Epithelial cell of esophagus (primary cell): ENCODE measurements at regions not wholly inside any gene's neighbourhood (a gene's known extent, or its start where the extent isn't known, plus 50 kb on each side); places are given as distances from the start of the nearest gene placed in this dataset.

Experiments
- DNase-seq: peaks from one replicate; pipeline ENCODE4 v3.0.0; 2010; ENCODE audit warnings: low read depth
- H3K4me3 ChIP-seq: 2 replicates; pipeline ENCODE4 v1.5.1; 2011; ENCODE audit warnings: mild to moderate bottlenecking, low read length, control low read depth
- TF ChIP-seq, protein P1 (sequence below): IDR thresholded peaks from 2 replicates; pipeline ENCODE4 v1.5.1; 2011; ENCODE audit warnings: low read depth, mild to moderate bottlenecking, low read length, control low read depth, inconsistent platforms; ENCODE audit not compliant: insufficient read depth; ENCODE audit errors: missing control alignments

DNA sequence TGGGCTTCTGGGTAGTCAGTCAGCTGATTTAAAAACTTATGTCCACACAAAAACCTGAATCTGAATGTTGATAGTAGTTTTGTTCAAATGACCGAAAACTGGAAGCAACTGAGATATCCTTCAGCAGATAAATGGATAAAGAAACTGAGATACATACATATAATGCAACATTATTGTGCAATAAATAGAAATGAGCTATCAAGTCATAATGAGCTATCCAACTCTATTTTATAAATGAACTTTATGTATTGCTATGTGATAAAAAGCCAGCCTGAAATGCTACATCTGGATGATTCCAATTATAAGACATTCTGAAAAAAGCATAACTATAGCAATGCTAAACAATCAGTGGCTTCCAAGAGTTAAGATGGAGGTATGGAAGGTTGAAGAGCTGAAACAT, 748.7 kb downstream of the TNS3 start:
- no peak overlapping the region for H3K4me3 ChIP-seq
- DNase-seq: no peak
- TF ChIP-seq, protein P1, sequence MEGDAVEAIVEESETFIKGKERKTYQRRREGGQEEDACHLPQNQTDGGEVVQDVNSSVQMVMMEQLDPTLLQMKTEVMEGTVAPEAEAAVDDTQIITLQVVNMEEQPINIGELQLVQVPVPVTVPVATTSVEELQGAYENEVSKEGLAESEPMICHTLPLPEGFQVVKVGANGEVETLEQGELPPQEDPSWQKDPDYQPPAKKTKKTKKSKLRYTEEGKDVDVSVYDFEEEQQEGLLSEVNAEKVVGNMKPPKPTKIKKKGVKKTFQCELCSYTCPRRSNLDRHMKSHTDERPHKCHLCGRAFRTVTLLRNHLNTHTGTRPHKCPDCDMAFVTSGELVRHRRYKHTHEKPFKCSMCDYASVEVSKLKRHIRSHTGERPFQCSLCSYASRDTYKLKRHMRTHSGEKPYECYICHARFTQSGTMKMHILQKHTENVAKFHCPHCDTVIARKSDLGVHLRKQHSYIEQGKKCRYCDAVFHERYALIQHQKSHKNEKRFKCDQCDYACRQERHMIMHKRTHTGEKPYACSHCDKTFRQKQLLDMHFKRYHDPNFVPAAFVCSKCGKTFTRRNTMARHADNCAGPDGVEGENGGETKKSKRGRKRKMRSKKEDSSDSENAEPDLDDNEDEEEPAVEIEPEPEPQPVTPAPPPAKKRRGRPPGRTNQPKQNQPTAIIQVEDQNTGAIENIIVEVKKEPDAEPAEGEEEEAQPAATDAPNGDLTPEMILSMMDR: no peak

DNA sequence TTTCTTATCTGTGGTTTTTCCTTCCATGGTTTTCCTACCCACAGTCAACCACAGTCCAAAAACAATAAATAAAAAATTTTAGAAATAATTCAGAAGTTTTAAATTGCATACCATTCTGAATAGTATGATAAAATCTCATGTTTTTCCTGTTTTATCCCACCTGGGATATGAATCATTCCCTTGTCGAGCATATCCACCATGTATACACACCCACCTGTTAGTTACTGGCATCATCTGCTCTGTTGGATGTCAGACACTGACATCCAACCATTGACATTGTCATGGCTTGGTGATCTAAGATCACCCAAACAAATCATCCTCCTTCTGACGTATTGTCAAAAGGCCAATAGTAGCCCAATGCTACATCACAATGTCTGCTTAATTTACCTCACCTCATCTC, 749.8 kb downstream of the TNS3 start:
- no peak overlapping the region for H3K4me3 ChIP-seq
- DNase-seq: no peak
- TF ChIP-seq, protein P1: no peak

DNA sequence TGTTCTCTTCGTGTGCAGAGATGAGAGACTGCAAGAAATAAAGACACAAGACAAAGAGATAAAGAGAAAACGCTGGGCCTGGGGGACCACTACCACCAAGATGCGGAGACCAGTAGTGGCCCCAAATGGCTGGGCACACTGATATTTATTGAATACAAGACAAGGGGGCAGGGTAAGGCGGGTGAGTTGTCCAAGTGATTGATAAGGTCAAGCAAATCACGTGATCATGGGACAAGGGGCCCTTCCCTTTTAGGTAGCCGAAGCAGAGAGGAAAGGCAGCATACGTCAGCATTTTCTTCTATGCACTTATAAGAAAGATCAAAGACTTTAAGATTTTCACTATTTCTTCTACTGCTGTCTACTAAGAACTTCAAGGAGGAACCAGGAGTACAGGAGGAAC, 762.1 kb downstream of the TNS3 start:
- TF ChIP-seq, protein P1: no peak
- no peak overlapping the region for H3K4me3 ChIP-seq
- DNase-seq: no peak

DNA sequence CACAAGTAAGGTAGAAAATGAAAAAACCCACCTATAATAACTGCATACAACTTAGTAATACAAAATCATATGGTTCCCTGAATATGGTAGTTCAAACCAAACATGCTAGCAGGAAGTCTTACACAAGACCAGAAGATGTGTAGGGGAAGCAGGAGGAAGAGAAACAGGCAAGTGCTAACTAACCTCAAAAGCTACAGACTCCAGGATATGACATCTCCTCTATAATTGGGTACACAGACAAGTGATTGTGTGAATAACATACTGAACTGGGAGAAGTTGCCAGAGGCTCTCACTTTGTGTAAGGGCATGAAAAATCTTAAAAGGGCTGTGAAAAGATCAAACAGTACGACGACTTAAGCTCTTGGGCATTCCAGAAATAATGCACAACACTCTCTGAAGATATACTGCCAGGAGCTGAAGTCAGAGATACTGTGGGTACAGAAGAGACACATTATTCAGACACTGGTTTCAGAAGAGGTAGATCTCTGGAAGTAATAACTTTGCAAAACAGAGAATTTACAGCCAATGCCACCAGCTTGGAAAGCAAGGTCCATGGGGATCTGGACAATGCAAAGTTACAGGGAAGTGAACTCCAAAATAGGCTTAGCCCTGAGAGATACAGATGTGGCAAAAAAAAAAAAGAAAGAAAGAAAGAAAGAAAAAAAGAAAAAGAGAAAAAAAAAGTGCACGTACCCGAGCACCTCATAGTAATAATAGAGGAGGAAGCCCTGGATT, 767.2 kb downstream of the TNS3 start:
- H3K4me3 ChIP-seq: no peak overlapping the region
- no peak for DNase-seq
- TF ChIP-seq, protein P1: no peak

DNA sequence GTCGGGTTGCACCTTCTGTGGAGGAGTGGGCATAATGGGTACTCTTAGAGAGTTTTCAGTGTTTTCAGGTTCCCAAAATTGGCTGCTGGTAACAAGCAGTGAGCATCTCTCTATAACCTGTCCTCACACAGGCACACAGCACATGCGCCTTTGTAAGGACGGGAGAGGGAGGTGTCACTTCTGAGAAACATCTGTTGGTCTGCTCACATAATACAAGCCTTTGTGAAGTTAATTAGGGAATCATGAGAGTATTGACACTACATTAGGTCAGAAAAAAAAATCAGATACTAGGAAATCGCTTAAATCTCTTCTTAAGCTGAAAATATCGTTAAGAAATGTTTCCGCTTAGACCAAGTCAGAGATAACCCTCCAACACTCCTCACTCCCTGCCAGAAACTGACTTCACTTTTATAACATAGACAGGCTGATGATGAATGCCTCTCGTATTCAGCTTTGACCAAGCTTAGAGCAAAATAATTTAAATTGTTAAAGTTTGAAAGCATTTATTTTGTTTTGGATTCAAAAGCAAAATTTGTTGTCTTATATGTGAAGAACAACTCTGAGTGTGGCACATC, 769.7 kb downstream of the TNS3 start:
- H3K4me3 ChIP-seq: no peak overlapping the region
- TF ChIP-seq, protein P1: no peak
- no peak for DNase-seq

DNA sequence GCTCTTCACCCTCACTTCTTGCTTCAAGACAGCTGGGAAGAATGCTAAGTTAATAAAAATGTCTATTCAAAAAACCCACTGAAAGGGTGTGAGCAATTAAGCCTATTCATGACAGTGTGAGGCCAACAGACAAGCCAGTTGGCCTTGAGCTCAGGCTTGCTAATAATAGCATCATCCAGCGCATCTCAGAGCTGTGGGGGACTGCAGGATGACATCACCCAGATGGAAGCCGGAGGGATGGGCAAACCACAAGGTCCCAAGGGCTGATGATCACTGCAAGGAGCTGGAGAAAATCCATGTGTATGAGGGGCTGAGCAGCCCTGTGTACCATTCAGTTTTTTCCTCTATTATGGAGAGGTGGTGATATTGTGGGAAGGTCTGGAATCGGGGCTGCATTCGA, 770.4 kb downstream of the TNS3 start:
- H3K4me3 ChIP-seq: no peak overlapping the region
- peak; percentile 77 for DNase-seq
- TF ChIP-seq, protein P1: no peak

DNA sequence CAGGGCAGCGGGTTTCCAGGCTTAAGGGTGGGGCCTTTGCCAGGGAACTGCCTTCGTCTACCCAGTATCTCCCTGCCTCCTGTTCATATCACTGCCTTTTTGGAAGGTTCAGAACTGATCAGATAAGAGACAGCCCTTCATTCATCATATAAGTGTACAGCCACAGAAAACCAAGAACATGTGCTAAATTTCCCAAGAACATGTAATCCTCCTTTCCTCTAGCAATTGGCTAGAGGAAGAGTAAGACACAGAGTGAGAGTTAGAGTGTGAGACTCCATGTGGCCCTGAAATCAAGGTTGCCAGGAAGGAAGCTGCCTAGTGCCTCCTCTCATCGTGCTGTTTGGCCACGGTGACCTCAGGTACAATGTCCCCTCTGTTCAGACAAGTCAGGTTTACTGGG, 770.9 kb downstream of the TNS3 start:
- no peak for DNase-seq
- TF ChIP-seq, protein P1: no peak
- no peak overlapping the region for H3K4me3 ChIP-seq
